Endodermal cell (in vitro differentiated cells): ENCODE measurements at regions not wholly inside any gene's neighbourhood (a gene's known extent, or its start where the extent isn't known, plus 50 kb on each side); places are given as distances from the start of the nearest gene placed in this dataset.
"Not testable (repeated sequence)": the region's sequence is repeated elsewhere in the genome, so short reads cannot be mapped to it uniquely, and the experiment has no call there.

ENCODE experiments used
- DNase-seq: peaks from one replicate; pipeline ENCODE4 v3.0.0-alpha.2; 2017
- H3K27ac ChIP-seq: 2 replicates; pipeline ENCODE4 v1.5.1; 2013; ENCODE audit warnings: mild to moderate bottlenecking, low read depth, low read length, moderate library complexity
- H3K27me3 ChIP-seq: 2 replicates; pipeline ENCODE4 v1.6.1; 2013; ENCODE audit warnings: mild to moderate bottlenecking, low read length, moderate library complexity; ENCODE audit not compliant: insufficient read depth, control insufficient read depth, poor library complexity, severe bottlenecking
- H3K36me3 ChIP-seq: 2 replicates; pipeline ENCODE4 v1.7.0; 2013; ENCODE audit warnings: mild to moderate bottlenecking, low read length, moderate library complexity; ENCODE audit not compliant: control insufficient read depth, insufficient read depth
- H3K4me1 ChIP-seq: one replicate; pipeline ENCODE4 v1.7.0; 2013; ENCODE audit warnings: low read length; ENCODE audit not compliant: control insufficient read depth, insufficient read depth
- H3K4me3 ChIP-seq: 2 replicates; pipeline ENCODE4 v1.5.1; 2013; ENCODE audit warnings: mild to moderate bottlenecking, low read length, moderate library complexity
- H3K9ac ChIP-seq: 2 replicates; pipeline ENCODE4 v1.6.1; 2013; ENCODE audit warnings: mild to moderate bottlenecking, low read length, moderate library complexity; ENCODE audit not compliant: poor library complexity, severe bottlenecking; ENCODE audit errors: extremely low read depth
- H3K9me3 ChIP-seq: 2 replicates; pipeline ENCODE4 v1.6.1; 2013; ENCODE audit warnings: mild to moderate bottlenecking, low read length, moderate library complexity; ENCODE audit not compliant: control insufficient read depth
- H3K27ac Mint-ChIP-seq: 2 replicates; pipeline ENCODE4 v1.8.0; 2020; ENCODE audit warnings: mixed read lengths
- H3K27me3 Mint-ChIP-seq: 2 replicates; pipeline ENCODE4 v1.8.0; 2021; ENCODE audit warnings: mild to moderate bottlenecking, mixed read lengths; ENCODE audit not compliant: insufficient read depth
- H3K36me3 Mint-ChIP-seq: 2 replicates; pipeline ENCODE4 v1.8.0; 2020; ENCODE audit warnings: low read depth, mixed read lengths
- H3K4me1 Mint-ChIP-seq: 2 replicates; pipeline ENCODE4 v1.8.0; 2020; ENCODE audit warnings: mixed read lengths
- H3K4me3 Mint-ChIP-seq: 2 replicates; pipeline ENCODE4 v1.8.0; 2020; ENCODE audit warnings: mild to moderate bottlenecking, moderate library complexity, mixed read lengths
- H3K9me3 Mint-ChIP-seq: 2 replicates; pipeline ENCODE4 v1.8.0; 2020; ENCODE audit warnings: mild to moderate bottlenecking, mixed read lengths
- WGBS, 2 experiments: methylation state at CpG; one replicate each; pipeline versions ENCODE4 v1.1.5 to v1.1.7; 2013; ENCODE audit warnings: missing lambda C conversion rate in 2 of 2, mixed read lengths in 1 of 2; ENCODE audit not compliant: insufficient coverage in 1 of 2, insufficient read length in 1 of 2; 5-methylcytosine and 5-hydroxymethylcytosine counted together

GRCh38 chr1:223897097-223897496 is 51.4 kb upstream of the TP53BP2 start:
- not testable (repeated sequence) for H3K9ac ChIP-seq, H3K9me3 ChIP-seq, H3K4me3 ChIP-seq, H3K4me1 ChIP-seq, H3K36me3 Mint-ChIP-seq, DNase-seq, H3K27ac ChIP-seq, H3K9me3 Mint-ChIP-seq, H3K4me3 Mint-ChIP-seq, H3K27ac Mint-ChIP-seq, H3K36me3 ChIP-seq, H3K27me3 ChIP-seq, H3K27me3 Mint-ChIP-seq, H3K4me1 Mint-ChIP-seq
- WGBS, 2 experiments: 0% methylated on average over 1 of the region's 4 CpGs; no CpG with 5 or more reads in 1 of the 2 experiments

- H3K27ac ChIP-seq, H3K9ac ChIP-seq, DNase-seq, H3K27ac Mint-ChIP-seq, H3K36me3 ChIP-seq, H3K4me3 Mint-ChIP-seq, H3K4me3 ChIP-seq, H3K27me3 ChIP-seq, H3K27me3 Mint-ChIP-seq, H3K36me3 Mint-ChIP-seq, H3K4me1 Mint-ChIP-seq, H3K9me3 Mint-ChIP-seq, H3K4me1 ChIP-seq, H3K9me3 ChIP-seq: not testable (repeated sequence)
- WGBS, 2 experiments: 73% methylated on average over 5 of the region's 7 CpGs; no CpG with 5 or more reads in 1 of the 2 experiments
These were observed 50.2 kb upstream of the TP53BP2 start for GRCh38 chr1:223895950-223896349.
